Skeletal muscle satellite cell (primary cell): ENCODE measurements at regions not wholly inside any gene's neighbourhood (a gene's known extent, or its start where the extent isn't known, plus 50 kb on each side); places are given as distances from the start of the nearest gene placed in this dataset.
"Not testable (repeated sequence)": the region's sequence is repeated elsewhere in the genome, so short reads cannot be mapped to it uniquely, and the experiment has no call there.

Source experiments
- H3K27me3 ChIP-seq: 2 replicates; pipeline ENCODE4 v1.7.0; 2013; ENCODE audit warnings: low read length; ENCODE audit not compliant: control insufficient read depth, insufficient read depth
- H3K36me3 ChIP-seq: 2 replicates; pipeline ENCODE4 v1.7.0; 2013; ENCODE audit warnings: mild to moderate bottlenecking, control low read depth, low read length; ENCODE audit not compliant: insufficient read depth
- H3K4me1 ChIP-seq: 2 replicates; pipeline ENCODE4 v1.7.0; 2013; ENCODE audit warnings: low read length; ENCODE audit not compliant: control insufficient read depth, insufficient read depth
- H3K4me2 ChIP-seq: 2 replicates; pipeline ENCODE4 v1.7.0; 2013; ENCODE audit warnings: mild to moderate bottlenecking, low read length
- H3K4me3 ChIP-seq: 2 replicates; pipeline ENCODE4 v1.7.0; 2013; ENCODE audit warnings: low read length
- H3K9ac ChIP-seq: 2 replicates; pipeline ENCODE4 v1.7.0; 2013; ENCODE audit warnings: mild to moderate bottlenecking, low read depth, low read length, moderate library complexity
- H3K9me3 ChIP-seq: replicated peaks from 2 replicates; pipeline ENCODE4 v1.7.0; 2013; ENCODE audit warnings: mild to moderate bottlenecking, control low read depth, low read length

- H3K36me3 ChIP-seq = no peaks in the 10 kb centered on the region
- H3K4me3 ChIP-seq = no peak overlapping the region
- no peaks in the 10 kb centered on the region for H3K9me3 ChIP-seq
- no peak overlapping the region for H3K9ac ChIP-seq
- no peaks in the 10 kb centered on the region for H3K4me1 ChIP-seq
- H3K4me2 ChIP-seq = no peak overlapping the region
- no peaks in the 10 kb centered on the region for H3K27me3 ChIP-seq
Observed at GRCh38 chr12:67540920-67541624, 107.5 kb upstream of the DYRK2 start.

- Histone ChIP-seq H3K9ac (no peak overlapping the region), H3K4me1 (no peaks in the 10 kb centered on the region), H3K9me3 (no peaks in the 10 kb centered on the region), H3K36me3 (no peaks in the 10 kb centered on the region), H3K27me3 (no peaks in the 10 kb centered on the region), H3K4me2 (no peak overlapping the region), H3K4me3 (no peak overlapping the region)
Observed at GRCh38 chr12:67541625-67541991, 106.9 kb upstream of the DYRK2 start.

- Histone ChIP-seq H3K9me3 (no peaks in the 10 kb centered on the region), H3K4me2 (no peak overlapping the region), H3K9ac (no peak overlapping the region), H3K36me3 (no peaks in the 10 kb centered on the region), H3K4me1 (no peaks in the 10 kb centered on the region), H3K27me3 (no peaks in the 10 kb centered on the region), H3K4me3 (no peak overlapping the region)
Observed at GRCh38 chr12:67543021-67543770, 105.3 kb upstream of the DYRK2 start.

GRCh38 chr12:67545298-67545697, 103.2 kb upstream of the DYRK2 start:
- Histone ChIP-seq H3K4me2 (no peak overlapping the region), H3K4me1 (no peaks in the 10 kb centered on the region), H3K4me3 (no peak overlapping the region), H3K9ac (no peak overlapping the region), H3K36me3 (no peaks in the 10 kb centered on the region), H3K27me3 (no peaks in the 10 kb centered on the region), H3K9me3 (no peaks in the 10 kb centered on the region)

GRCh38 chr12:67546746-67547145, 101.8 kb upstream of the DYRK2 start:
- no peak overlapping the region for H3K4me2 ChIP-seq
- H3K36me3 ChIP-seq = no peaks in the 10 kb centered on the region
- no peak overlapping the region for H3K9ac ChIP-seq
- H3K9me3 ChIP-seq = no peaks in the 10 kb centered on the region
- H3K27me3 ChIP-seq = no peaks in the 10 kb centered on the region
- H3K4me1 ChIP-seq = no peaks in the 10 kb centered on the region
- H3K4me3 ChIP-seq = no peak overlapping the region

- H3K4me2 ChIP-seq, H3K4me1 ChIP-seq, H3K27me3 ChIP-seq, H3K4me3 ChIP-seq, H3K9ac ChIP-seq, H3K36me3 ChIP-seq, H3K9me3 ChIP-seq: not testable (repeated sequence)
Observed at GRCh38 chr12:67555075-67555717, 93.3 kb upstream of the DYRK2 start.

- Histone ChIP-seq H3K27me3 (no peaks in the 10 kb centered on the region), H3K9ac (no peak overlapping the region), H3K9me3 (no peaks in the 10 kb centered on the region), H3K36me3 (no peaks in the 10 kb centered on the region), H3K4me1 (no peaks in the 10 kb centered on the region), H3K4me2 (no peak overlapping the region), H3K4me3 (no peak overlapping the region)
Observed at GRCh38 chr12:67558775-67559174, 89.8 kb upstream of the DYRK2 start.

- no peak overlapping the region for H3K9ac ChIP-seq
- H3K4me1 ChIP-seq = no peaks in the 10 kb centered on the region
- no peak overlapping the region for H3K4me3 ChIP-seq
- H3K27me3 ChIP-seq = no peaks in the 10 kb centered on the region
- H3K9me3 ChIP-seq = no peaks in the 10 kb centered on the region
- no peak overlapping the region for H3K4me2 ChIP-seq
- H3K36me3 ChIP-seq = no peaks in the 10 kb centered on the region
Observed at GRCh38 chr12:67559751-67560150, 88.8 kb upstream of the DYRK2 start.

- H3K36me3 ChIP-seq = no peaks in the 10 kb centered on the region
- no peaks in the 10 kb centered on the region for H3K27me3 ChIP-seq
- no peak overlapping the region for H3K4me3 ChIP-seq
- H3K9me3 ChIP-seq = no peaks in the 10 kb centered on the region
- H3K9ac ChIP-seq = no peak overlapping the region
- H3K4me2 ChIP-seq = no peak overlapping the region
- no peaks in the 10 kb centered on the region for H3K4me1 ChIP-seq
Observed at GRCh38 chr12:67562513-67563287, 85.8 kb upstream of the DYRK2 start.

- Histone ChIP-seq H3K36me3 (no peaks in the 10 kb centered on the region), H3K4me3 (no peak overlapping the region), H3K27me3 (no peaks in the 10 kb centered on the region), H3K9ac (no peak overlapping the region), H3K4me2 (no peak overlapping the region), H3K9me3 (no peaks in the 10 kb centered on the region), H3K4me1 (no peaks in the 10 kb centered on the region)
Observed at GRCh38 chr12:67568055-67568454, 80.5 kb upstream of the DYRK2 start.

GRCh38 chr12:67572492-67572891, 76.1 kb upstream of the DYRK2 start:
- H3K27me3 ChIP-seq = no peaks in the 10 kb centered on the region

More at GRCh38 chr12:67572492-67572891, 76.1 kb upstream of the DYRK2 start:
- H3K4me2 ChIP-seq = no peak overlapping the region
- no peaks in the 10 kb centered on the region for H3K4me1 ChIP-seq
- no peaks in the 10 kb centered on the region for H3K36me3 ChIP-seq
- no peak overlapping the region for H3K4me3 ChIP-seq
- no peaks in the 10 kb centered on the region for H3K9me3 ChIP-seq
- H3K9ac ChIP-seq = no peak overlapping the region
